Upper lobe of right lung (tissue), 1 donor: ENCODE measurements at regions not wholly inside any gene's neighbourhood (a gene's known extent, or its start where the extent isn't known, plus 50 kb on each side); places are given as distances from the start of the nearest gene placed in this dataset.

Experiments
- ATAC-seq: fragments of 200-7000 bp; cut with Tn5 transposase; one replicate; pipeline ENCODE4 v1.9.1; 2020; ENCODE audit warnings: mild to moderate bottlenecking, moderate library complexity
- DNase-seq: peaks from one replicate; pipeline ENCODE4 v3.0.0-alpha.2; 2020
- H3K27ac ChIP-seq: fragments of 200-600 bp; one replicate; pipeline ENCODE4 v1.8.0; 2022
- H3K27me3 ChIP-seq: fragments of 200-600 bp; one replicate; pipeline ENCODE4 v1.8.0; 2022; ENCODE audit warnings: mild to moderate bottlenecking
- H3K36me3 ChIP-seq: fragments of 200-600 bp; one replicate; pipeline ENCODE4 v1.8.0; 2022
- H3K4me1 ChIP-seq: fragments of 200-600 bp; one replicate; pipeline ENCODE4 v1.8.0; 2022
- H3K4me3 ChIP-seq: fragments of 200-600 bp; one replicate; pipeline ENCODE4 v1.8.0; 2022; ENCODE audit warnings: mild to moderate bottlenecking
- H3K9me3 ChIP-seq: fragments of 200-600 bp; one replicate; pipeline ENCODE4 v1.8.0; 2022
- intact Hi-C: fragments of 100-400 bp; cut with DNase I; formaldehyde crosslinking; loops from one replicate; pipeline ENCODE4 v1.11.0; 2022
- TF ChIP-seq, protein P1 (sequence below): fragments of 200-600 bp; IDR thresholded peaks from one replicate; pipeline ENCODE4 v1.8.0; 2022; ENCODE audit warnings: antibody characterized with exemption
- donor health status: DM: no; HTN: yes; CAD: no; lungs with severe emphysema.

- Histone ChIP-seq H3K9me3 (no peaks in the 10 kb centered on the region), H3K27me3 (no peaks in the 10 kb centered on the region), H3K4me3 (no peak overlapping the region), H3K36me3 (no peaks in the 10 kb centered on the region), H3K4me1 (no peaks in the 10 kb centered on the region), H3K27ac (no peak overlapping the region)
- TF ChIP-seq, protein P1, sequence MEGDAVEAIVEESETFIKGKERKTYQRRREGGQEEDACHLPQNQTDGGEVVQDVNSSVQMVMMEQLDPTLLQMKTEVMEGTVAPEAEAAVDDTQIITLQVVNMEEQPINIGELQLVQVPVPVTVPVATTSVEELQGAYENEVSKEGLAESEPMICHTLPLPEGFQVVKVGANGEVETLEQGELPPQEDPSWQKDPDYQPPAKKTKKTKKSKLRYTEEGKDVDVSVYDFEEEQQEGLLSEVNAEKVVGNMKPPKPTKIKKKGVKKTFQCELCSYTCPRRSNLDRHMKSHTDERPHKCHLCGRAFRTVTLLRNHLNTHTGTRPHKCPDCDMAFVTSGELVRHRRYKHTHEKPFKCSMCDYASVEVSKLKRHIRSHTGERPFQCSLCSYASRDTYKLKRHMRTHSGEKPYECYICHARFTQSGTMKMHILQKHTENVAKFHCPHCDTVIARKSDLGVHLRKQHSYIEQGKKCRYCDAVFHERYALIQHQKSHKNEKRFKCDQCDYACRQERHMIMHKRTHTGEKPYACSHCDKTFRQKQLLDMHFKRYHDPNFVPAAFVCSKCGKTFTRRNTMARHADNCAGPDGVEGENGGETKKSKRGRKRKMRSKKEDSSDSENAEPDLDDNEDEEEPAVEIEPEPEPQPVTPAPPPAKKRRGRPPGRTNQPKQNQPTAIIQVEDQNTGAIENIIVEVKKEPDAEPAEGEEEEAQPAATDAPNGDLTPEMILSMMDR: no peak
- ATAC-seq (no peak), DNase-seq (no peak)
- intact Hi-C loops: no loop called here
Observed at GRCh38 chr20:57908226-57908625, 198.4 kb upstream of the PMEPA1 start.

DNA sequence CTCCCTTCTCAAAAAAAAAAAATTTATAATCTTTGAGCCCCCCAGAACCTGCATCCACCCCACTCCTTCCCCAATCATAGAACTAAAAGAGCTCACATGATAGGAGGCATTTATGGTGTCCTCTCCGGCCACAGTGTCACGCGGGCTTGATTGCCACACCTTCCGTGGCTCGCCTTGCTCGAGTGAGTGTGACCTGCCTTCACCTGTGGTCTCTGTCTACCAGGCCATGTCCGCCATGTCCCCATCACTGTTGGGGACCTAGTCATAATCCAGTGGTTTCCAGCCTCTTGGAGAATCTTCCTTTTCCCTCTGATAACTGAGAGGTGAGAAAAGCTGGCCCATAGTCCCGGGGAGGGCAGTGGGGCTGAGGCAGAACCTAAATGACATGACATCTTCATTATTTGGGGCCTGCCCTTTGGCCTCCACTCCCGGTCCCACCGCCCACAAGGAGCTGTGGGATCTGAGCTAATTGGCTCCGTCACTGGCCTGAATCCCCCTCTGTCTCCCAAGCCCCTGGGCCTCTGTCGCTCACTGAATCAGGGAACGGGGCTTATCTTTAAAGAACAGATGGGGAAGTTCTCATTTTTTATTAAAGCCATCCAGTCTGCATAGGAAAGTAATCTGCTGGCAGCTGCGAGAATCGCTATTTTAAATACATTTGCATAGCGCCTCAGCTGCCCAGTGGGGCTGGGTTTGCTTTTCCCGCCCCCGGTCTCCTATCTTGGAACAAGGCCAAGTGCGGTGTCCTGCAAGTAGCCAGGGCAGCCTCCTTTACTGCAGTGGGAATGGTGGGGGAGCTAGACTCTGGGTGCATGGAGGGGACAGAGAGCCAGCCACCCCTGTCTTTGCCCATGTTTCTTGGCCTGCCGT, 197.6 kb upstream of the PMEPA1 start:
- no peaks in the 10 kb centered on the region for H3K27me3 ChIP-seq
- TF ChIP-seq, protein P1: no peak
- no peak overlapping the region for H3K4me3 ChIP-seq
- no peaks in the 10 kb centered on the region for H3K4me1 ChIP-seq
- DNase-seq: no peak
- intact Hi-C loops: no loop called here
- no peak overlapping the region for H3K27ac ChIP-seq
- no peak for ATAC-seq
- H3K9me3 ChIP-seq: no peaks in the 10 kb centered on the region
- H3K36me3 ChIP-seq: no peaks in the 10 kb centered on the region

DNA sequence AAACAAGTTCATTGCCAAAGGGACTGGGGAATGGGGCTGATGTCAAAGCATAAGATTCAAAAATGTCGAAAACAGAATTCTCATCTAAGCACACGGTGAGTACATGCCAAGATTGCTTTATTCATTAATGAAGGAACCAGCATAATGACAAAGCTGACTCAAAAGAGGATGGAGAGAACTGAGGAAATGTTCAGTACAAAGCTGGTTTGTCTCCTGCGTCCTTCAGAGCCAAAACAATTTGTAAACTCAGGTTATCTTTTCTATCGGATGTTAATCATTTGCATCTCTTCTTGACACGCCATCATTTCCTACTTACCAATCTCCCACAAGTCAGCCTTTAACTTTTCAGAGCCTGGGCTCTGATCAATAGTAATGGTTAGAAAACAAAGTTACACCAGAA, 195.6 kb upstream of the PMEPA1 start:
- intact Hi-C loops: no loop called here
- no peaks in the 10 kb centered on the region for H3K27me3 ChIP-seq
- TF ChIP-seq, protein P1: no peak
- no peak overlapping the region for H3K4me3 ChIP-seq
- H3K27ac ChIP-seq: no peak overlapping the region
- ATAC-seq (no peak), DNase-seq (no peak)
- H3K36me3 ChIP-seq: no peaks in the 10 kb centered on the region
- H3K9me3 ChIP-seq: no peaks in the 10 kb centered on the region
- no peaks in the 10 kb centered on the region for H3K4me1 ChIP-seq

DNA sequence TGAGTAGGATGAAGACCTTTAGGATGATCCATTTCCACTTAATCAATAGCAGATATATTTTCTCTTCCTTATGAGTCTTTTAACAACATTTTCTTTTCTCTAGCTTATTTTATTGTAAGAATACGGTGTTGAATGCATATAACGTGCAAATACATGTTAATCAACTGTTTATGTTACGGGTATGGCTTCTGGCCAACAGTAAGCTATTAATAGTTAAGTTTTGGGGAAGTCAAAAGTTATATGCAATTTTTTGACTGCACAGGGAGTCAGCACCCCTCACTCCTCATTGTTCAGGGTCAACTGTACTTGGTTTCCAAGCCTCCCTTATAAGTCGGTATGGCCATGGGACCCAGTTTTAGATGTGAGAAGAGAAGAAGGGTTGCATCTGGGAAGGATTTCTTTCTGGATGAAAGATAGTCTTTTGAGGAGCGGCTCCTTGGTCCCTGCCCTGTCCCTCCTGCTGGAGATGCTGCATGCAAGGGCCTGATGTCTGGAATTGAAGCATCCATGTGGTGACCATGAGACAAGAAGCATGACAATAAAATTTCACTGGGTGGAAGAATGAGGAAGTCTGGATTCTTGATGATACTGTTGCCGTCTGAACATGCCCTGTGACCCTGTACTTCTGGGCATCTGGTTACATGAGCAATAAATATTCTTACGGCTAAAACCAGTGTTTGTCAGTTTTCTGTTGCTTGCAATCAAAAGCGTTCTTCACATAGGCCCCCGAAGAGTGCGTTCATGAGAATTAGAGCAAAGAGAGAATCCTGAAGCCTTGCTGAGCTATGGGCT, 194.7 kb upstream of the PMEPA1 start:
- Histone ChIP-seq H3K4me1 (no peaks in the 10 kb centered on the region), H3K27ac (no peak overlapping the region), H3K4me3 (no peak overlapping the region), H3K36me3 (no peaks in the 10 kb centered on the region), H3K9me3 (no peaks in the 10 kb centered on the region), H3K27me3 (no peaks in the 10 kb centered on the region)
- TF ChIP-seq, protein P1: no peak
- DNase-seq (no peak), ATAC-seq (no peak)
- intact Hi-C loops: no loop called here

DNA sequence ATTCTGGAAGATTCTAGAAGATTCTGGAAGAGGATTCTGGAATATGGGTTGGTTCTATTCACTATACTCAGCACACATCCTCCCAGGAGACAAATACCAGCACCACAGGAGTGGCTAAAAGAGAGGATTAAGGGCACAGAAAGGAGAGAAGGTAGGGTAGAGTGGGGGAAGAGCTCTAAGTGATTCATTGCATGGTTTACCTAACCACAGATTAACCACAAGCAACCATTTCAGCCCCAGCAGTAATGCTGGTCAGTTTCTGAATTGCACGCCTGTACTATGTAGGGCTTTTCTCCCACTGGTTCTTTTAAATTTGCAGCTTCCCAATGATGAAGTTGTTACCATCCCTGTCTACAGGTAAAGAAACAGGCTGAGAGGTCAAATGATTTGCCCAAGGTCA, 192.7 kb upstream of the PMEPA1 start:
- H3K9me3 ChIP-seq: no peaks in the 10 kb centered on the region
- H3K4me1 ChIP-seq: no peaks in the 10 kb centered on the region
- no peaks in the 10 kb centered on the region for H3K36me3 ChIP-seq
- no peak overlapping the region for H3K4me3 ChIP-seq
- H3K27ac ChIP-seq: no peak overlapping the region
- no peaks in the 10 kb centered on the region for H3K27me3 ChIP-seq
- ATAC-seq (no peak), DNase-seq (no peak)
- TF ChIP-seq, protein P1: no peak
- intact Hi-C loops: no loop called here
